NCI-H1092 (cell line): ENCODE measurements at regions not wholly inside any gene's neighbourhood (a gene's known extent, or its start where the extent isn't known, plus 50 kb on each side); places are given as distances from the start of the nearest gene placed in this dataset.
"Not testable (repeated sequence)": the region's sequence is repeated elsewhere in the genome, so short reads cannot be mapped to it uniquely, and the experiment has no call there.

Source experiments
- DNase-seq: peaks from one replicate; lab custom pipeline; 2025; lab: John Stamatoyannopoulos, UW

GRCh38 chr2:64743739-64744330 lies 90.1 kb upstream of the SERTAD2 start:
- DNase-seq: no peak

GRCh38 chr2:64745562-64745961 lies 91.8 kb upstream of the SERTAD2 start:
- DNase-seq: no peak

GRCh38 chr2:64747690-64748091 lies 94.0 kb upstream of the SERTAD2 start:
- not testable (repeated sequence) for DNase-seq

- DNase-seq: no peak
Observed at GRCh38 chr2:64748147-64748546, 94.4 kb upstream of the SERTAD2 start.

GRCh38 chr2:64748561-64748960 lies 94.8 kb upstream of the SERTAD2 start:
- no peak for DNase-seq

- DNase-seq: no peak
Observed at GRCh38 chr2:64749446-64749845, 95.7 kb upstream of the SERTAD2 start.

DNA sequence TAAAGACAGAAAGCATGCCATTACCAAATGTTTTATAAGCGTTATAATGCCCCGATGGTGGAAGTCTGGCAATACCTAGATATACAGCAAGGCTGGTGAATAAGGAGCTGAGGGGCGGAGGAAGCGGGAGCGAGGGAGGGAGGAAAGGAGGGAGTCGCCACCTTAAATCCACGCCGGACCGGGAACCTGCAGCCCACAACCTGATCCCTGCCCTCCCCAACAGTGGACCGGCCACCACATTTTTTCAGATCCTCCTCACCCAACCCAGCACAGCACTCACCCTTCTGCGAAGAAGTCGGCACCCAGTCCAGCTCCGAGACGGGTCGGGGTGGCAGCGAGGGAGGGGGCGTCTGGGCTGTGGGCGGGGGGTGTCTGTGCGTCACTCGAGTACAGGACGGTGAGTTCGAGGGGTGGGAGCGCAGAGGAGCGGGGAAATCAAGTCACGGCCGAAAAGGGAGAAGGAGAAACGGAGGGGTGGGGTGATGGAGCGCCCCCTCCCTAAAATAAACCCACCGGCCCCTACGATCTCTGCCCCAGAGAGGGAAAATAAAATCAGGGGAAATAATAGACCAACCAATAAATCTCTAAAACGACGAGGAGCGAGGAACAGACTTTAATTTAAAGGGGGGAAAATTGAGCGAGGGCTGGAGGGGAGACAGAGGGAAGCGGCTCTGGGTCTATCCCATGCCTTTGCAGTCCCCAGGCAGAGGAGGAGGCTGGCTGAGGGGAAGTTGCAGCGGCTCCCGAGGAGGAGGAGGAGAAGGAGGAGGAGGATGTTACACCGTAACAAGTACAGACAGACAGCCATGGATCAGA lies 96.5 kb upstream of the SERTAD2 start:
- DNase-seq: no peak

GRCh38 chr2:64750817-64751285 lies 97.1 kb upstream of the SERTAD2 start:
- peak; percentile 95 for DNase-seq

DNA sequence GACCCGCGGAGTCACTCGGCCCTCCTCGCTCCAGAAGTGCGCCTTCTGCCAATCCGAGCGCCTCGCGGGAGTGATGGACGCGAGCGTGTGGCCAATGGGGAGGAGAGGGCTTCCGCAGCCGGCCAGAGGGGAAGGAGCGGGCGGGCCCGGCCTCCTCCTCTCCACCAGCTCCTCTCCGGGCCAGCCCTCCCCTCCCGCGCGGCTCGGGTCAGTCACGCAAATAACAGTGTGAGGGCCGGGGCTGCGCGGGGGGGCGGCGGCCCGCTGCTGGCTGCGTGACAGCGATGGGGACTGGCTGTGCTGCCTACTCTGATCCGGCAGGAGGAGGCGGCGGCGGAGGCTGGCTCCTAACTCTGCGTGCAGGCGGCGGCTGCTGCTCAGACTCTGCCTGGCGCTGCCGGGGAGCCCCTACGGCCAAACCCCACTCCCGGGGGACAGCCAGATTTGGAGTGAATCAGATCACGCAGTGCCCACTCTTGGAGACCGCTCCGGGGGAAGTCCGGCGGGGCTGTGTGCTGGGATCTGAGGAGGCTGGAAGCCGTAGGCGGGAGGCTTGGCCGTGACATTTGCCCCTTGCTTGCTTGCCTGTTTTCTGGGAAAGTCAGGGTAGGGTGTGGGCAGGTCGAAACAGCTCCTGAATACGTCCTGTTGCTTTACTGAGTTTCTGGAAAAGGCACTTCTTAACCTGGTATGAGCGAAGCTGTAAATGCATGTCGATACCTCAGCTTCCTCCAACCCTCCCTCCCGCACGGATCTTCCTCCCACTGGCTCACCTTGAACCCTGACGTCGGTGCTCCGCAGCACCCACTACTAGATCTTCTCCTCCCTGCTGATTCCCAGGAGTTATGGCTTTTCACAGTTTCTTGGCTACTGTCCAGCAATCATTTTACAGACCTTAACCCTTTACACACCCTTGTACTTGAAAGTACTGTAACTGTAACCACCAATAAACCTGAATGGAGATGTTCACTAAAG lies 97.9 kb upstream of the SERTAD2 start:
- DNase-seq: no peak

DNA sequence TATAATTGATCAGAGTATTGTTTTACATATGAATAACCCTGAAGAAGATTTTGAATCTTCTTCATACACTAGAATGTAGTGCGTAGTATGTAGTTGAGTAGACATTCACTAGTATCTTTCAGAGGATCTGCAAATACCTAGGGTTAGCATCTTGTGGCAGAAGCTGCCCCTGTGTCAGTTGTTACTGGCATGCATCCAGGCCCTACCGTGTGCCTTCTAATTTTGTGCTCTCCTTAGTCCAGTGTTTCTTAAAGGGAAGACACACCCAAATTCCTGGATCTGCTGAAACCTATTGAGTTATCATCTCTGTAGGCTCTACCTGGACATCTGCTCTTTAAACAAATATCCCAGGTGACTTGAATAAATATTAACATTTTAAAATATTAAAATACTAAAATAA lies 99.7 kb upstream of the SERTAD2 start:
- no peak for DNase-seq

GRCh38 chr2:64754570-64754969 lies 100.9 kb upstream of the SERTAD2 start:
- DNase-seq: no peak

GRCh38 chr2:64757126-64757525 lies 103.4 kb upstream of the SERTAD2 start:
- no peak for DNase-seq

DNA sequence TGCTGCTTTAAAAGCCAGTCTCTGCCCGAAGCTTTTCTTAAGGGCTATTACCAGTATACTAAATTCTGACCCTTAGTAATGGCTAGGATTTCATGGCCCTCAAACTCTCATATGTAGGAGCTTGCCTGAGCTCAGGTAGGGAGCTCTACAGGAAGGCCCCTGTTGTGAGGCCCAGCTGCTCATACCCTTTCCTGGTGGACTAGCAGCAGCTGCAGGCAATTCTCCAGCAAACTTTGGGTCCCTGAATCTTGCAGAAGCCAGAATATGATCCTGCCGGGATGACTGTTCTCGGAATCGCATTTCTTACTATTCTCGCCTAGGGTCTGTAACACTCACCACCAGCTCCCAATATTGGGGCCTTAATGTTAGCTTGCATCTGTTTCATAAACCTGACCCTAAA lies 106.4 kb upstream of the SERTAD2 start:
- DNase-seq: no peak

- DNase-seq: no peak
Observed at GRCh38 chr2:64762301-64762997, 108.7 kb upstream of the SERTAD2 start.

GRCh38 chr2:64763126-64763525 lies 109.4 kb upstream of the SERTAD2 start:
- DNase-seq: no peak

- DNase-seq: no peak
Observed at GRCh38 chr2:64765160-64765805, 111.6 kb upstream of the SERTAD2 start.

- DNase-seq: no peak
Observed at GRCh38 chr2:64766841-64767669, 113.3 kb upstream of the SERTAD2 start.

DNA sequence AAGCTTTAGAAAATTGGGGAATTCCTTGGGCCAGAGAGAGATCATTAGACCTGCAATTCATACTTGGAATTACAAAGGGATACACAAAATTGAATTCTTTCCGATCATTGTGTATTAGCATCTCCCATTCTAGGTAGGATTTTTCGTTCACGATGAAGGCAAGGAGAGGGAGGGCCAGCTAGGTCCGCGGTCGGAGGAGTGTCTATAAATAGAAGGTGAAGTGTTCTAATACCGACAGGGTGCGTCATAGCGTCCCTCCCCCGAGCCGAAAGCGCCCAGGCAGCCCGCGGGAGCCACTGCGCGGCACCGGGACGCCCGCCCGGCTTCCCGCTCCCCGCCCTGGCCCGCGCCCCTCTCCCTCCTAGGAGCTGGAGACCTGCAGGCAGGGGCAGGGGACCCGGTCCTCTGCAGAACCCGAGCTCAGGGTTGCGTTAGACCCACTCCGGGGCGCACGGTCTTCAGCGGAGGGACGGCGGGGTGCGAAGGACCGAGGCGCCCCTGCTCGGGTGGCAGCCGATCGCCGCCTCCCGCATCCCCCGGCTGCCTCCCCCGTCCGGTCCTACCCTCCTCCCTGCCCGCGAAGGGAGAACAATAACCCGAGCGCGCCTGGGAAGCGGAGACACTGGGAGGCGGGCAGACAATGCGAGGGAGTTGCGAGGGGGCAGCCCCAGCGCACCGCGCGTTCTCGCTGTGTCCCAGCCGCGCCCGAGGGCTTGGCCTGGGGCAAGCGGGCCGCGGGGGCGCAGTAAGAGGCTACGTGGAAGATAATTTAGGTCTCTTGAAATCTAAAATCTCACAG lies 114.2 kb upstream of the SERTAD2 start:
- DNase-seq: peak; percentile 20

DNA sequence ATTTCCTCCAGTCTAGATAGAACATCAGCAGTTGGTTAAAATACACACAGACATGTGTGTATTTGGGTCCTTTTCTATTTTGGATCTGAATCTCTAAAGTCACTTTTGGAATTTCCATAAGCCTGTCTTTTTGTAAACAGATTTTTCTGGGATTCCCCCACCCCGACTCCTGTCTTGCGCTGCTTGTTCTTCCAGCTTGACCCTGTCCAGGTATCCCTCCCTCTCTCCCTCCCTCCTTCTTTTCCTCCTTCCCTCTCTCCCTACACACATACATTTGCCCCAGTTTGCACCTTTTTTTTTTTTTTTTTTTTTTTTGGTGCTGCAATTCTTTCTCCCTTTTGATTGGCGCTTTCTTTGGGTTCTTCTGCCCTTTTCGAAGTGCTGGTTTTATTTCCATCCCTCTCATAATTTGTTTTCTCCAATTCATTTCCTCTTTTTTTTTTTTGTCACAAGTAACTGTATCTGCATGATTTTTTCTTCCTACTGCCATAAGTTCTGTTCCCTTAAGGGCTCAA lies 114.8 kb upstream of the SERTAD2 start:
- DNase-seq: no peak
